ENCODE measurements at regions not wholly inside any gene's neighbourhood (a gene's known extent, or its start where the extent isn't known, plus 50 kb on each side); places are given as distances from the start of the nearest gene placed in this dataset.

- no peak for DNase-seq
- no peak for TF ChIP-seq CTCF (IDR thresholded peaks at IDR 0.05; ENCODE audit: low read depth, low read length, missing control alignments)
- H3K27ac ChIP-seq: no peak overlapping the region
- H3K27me3 ChIP-seq (replicated peaks): no peaks in the 10 kb centered on the region
- no peak overlapping the region for H3K4me3 ChIP-seq (ENCODE audit: low read depth, low read length)
- in situ Hi-C loops (cut with HindIII; ENCODE audit: low pct_ligation_motif_present, low sequenced_read_pairs): no loop called here
- H3K36me3 ChIP-seq (replicated peaks): no peaks in the 10 kb centered on the region
Measured at GRCh38 chr11:119794141-119794665, 65.2 kb upstream of the NECTIN1 start.

- Histone ChIP-seq H3K36me3 (replicated peaks) (no peaks in the 10 kb centered on the region), H3K4me3 (ENCODE audit: low read depth, low read length) (no peak overlapping the region), H3K27ac (no peak overlapping the region), H3K27me3 (replicated peaks) (no peaks in the 10 kb centered on the region)
- in situ Hi-C loops (cut with HindIII; ENCODE audit: low pct_ligation_motif_present, low sequenced_read_pairs): no loop called here
- DNase-seq: peak; percentile 18
- no peak for TF ChIP-seq CTCF (IDR thresholded peaks at IDR 0.05; ENCODE audit: low read depth, low read length, missing control alignments)
Measured at GRCh38 chr11:119793335-119793984, 64.5 kb upstream of the NECTIN1 start.

- peak; percentile 74 for DNase-seq
- peak overlapping the region; percentile 22 for H3K27ac ChIP-seq
- in situ Hi-C loops (cut with HindIII; ENCODE audit: low pct_ligation_motif_present, low sequenced_read_pairs): no loop called here
Measured at GRCh38 chr11:119791701-119792151, 62.7 kb upstream of the NECTIN1 start.

GRCh38 chr11:119791047-119791446 is 62.0 kb upstream of the NECTIN1 start:
- Histone ChIP-seq H3K27ac (no peak overlapping the region), H3K4me3 (ENCODE audit: low read depth, low read length) (no peak overlapping the region), H3K27me3 (replicated peaks) (no peaks in the 10 kb centered on the region), H3K36me3 (replicated peaks) (no peaks in the 10 kb centered on the region)
- no peak for DNase-seq
- in situ Hi-C loops (cut with HindIII; ENCODE audit: low pct_ligation_motif_present, low sequenced_read_pairs): no loop called here
- no peak for TF ChIP-seq CTCF (IDR thresholded peaks at IDR 0.05; ENCODE audit: low read depth, low read length, missing control alignments)

More at GRCh38 chr11:119791701-119792151, 62.7 kb upstream of the NECTIN1 start:
- no peak for TF ChIP-seq CTCF (IDR thresholded peaks at IDR 0.05; ENCODE audit: low read depth, low read length, missing control alignments)
- Histone ChIP-seq H3K36me3 (replicated peaks) (no peaks in the 10 kb centered on the region), H3K4me3 (ENCODE audit: low read depth, low read length) (no peak overlapping the region), H3K27me3 (replicated peaks) (no peaks in the 10 kb centered on the region)

GRCh38 chr11:119790476-119790875 is 61.5 kb upstream of the NECTIN1 start:
- H3K36me3 ChIP-seq (replicated peaks): no peaks in the 10 kb centered on the region
- no peak overlapping the region for H3K27ac ChIP-seq
- no peak for TF ChIP-seq CTCF (IDR thresholded peaks at IDR 0.05; ENCODE audit: low read depth, low read length, missing control alignments)
- H3K4me3 ChIP-seq (ENCODE audit: low read depth, low read length): no peak overlapping the region
- in situ Hi-C loops (cut with HindIII; ENCODE audit: low pct_ligation_motif_present, low sequenced_read_pairs): no loop called here
- no peaks in the 10 kb centered on the region for H3K27me3 ChIP-seq (replicated peaks)
- DNase-seq: no peak

All from brain microvascular endothelial cell (primary cell).